ENCODE measurements at regions not wholly inside any gene's neighbourhood (a gene's known extent, or its start where the extent isn't known, plus 50 kb on each side); places are given as distances from the start of the nearest gene placed in this dataset.
A peak's percentile ranks its signal among the peaks of the same experiment; 100 is the strongest.

- no peaks in the 10 kb centered on the region for H3K4me1 ChIP-seq (replicated peaks in 1 of 4; ENCODE audit: control insufficient read depth in 3 of 4, insufficient read depth in 4 of 4, low read length in 3 of 4)
- H3K9ac ChIP-seq (replicated peaks in 1 of 4; ENCODE audit: extremely low read depth in 1 of 4, low read depth in 3 of 4, low read length in 3 of 4): no peak overlapping the region
- no peak overlapping the region for H3K4me2 ChIP-seq (ENCODE audit: insufficient read depth in 1 of 2, low read depth in 2 of 2, low read length in 2 of 2)
- no peak overlapping the region for H2BK120ac ChIP-seq (replicated peaks; ENCODE audit: low read depth, low read length)
- 0 out of 2 replicates have a peak overlapping the region, but pooled peaks have one; percentile 39 for H2AFZ ChIP-seq (ENCODE audit: low read length)
- no peak overlapping the region for H4K91ac ChIP-seq (replicated peaks; ENCODE audit: insufficient read length, low read length)
- no peak overlapping the region for H4K5ac ChIP-seq (ENCODE audit: insufficient read length, low read depth, low read length)
- H4K8ac ChIP-seq (ENCODE audit: extremely low read depth, insufficient read depth, low read length): no peak overlapping the region
- H3K27ac ChIP-seq (ENCODE audit: low read depth, low read length): no peak overlapping the region
- DNase-seq (ENCODE audit: low read depth in 1 of 2, low spot score in 2 of 2) (no peak), FAIRE-seq (no peak)
- H3K14ac ChIP-seq (ENCODE audit: insufficient read length): no peak overlapping the region
- ChIA-PET POLR2A (ENCODE audit: partially characterized antibody) (no interaction called here), CTCF (ENCODE audit: partially characterized antibody) (interaction anchor here (0.6 to 1.0 kb wide), 2 partner anchors 25 to 30 kb away, joined by 3 to 5 read pairs; no protein-coding TSS in a partner anchor)
- H3K23me2 ChIP-seq (ENCODE audit: low read depth, low read length): no peaks in the 10 kb centered on the region; the same call in 1 of the 2 replicates
- no peak overlapping the region for H2BK5ac ChIP-seq (ENCODE audit: low read depth, low read length)
- H3K23ac ChIP-seq (ENCODE audit: insufficient read length): no peak overlapping the region
- no peak overlapping the region for H2BK15ac ChIP-seq (ENCODE audit: low read length)
- no peak overlapping the region for H2BK20ac ChIP-seq (ENCODE audit: low read length)
- H3K79me1 ChIP-seq (ENCODE audit: low read depth, low read length): no peaks in the 10 kb centered on the region
- no peak overlapping the region for H3K56ac ChIP-seq (replicated peaks; ENCODE audit: insufficient read length, low read depth, low read length)
- no peaks in the 10 kb centered on the region for H3K9me3 ChIP-seq (ENCODE audit: insufficient read depth in 2 of 2, low read depth in 1 of 2, low read length in 1 of 2)
- H3K4ac ChIP-seq (replicated peaks; ENCODE audit: insufficient read length, low read depth, low read length): no peak overlapping the region
- H2AK5ac ChIP-seq (ENCODE audit: low read depth, low read length): no peak overlapping the region
- no peaks in the 10 kb centered on the region for H3K79me2 ChIP-seq (ENCODE audit: control insufficient read depth in 1 of 2, insufficient read depth in 2 of 2, low read length in 2 of 2)
- H3K36me3 ChIP-seq (ENCODE audit: control insufficient read depth in 2 of 4, insufficient read depth in 4 of 4, low read length in 3 of 4): no peaks in the 10 kb centered on the region
- H3K18ac ChIP-seq (ENCODE audit: extremely low read depth, low read length): no peak overlapping the region
- H3K27me3 ChIP-seq (replicated peaks in 1 of 4; ENCODE audit: control insufficient read depth in 3 of 4, extremely low read depth in 1 of 4, insufficient read depth in 3 of 4, low read length in 3 of 4): no peaks in the 10 kb centered on the region
- no peak overlapping the region for H2BK12ac ChIP-seq (ENCODE audit: low read depth, low read length)
- H3K4me3 ChIP-seq (ENCODE audit: extremely low read depth in 1 of 4, insufficient read depth in 2 of 4, low read depth in 3 of 4, low read length in 4 of 4): no peak overlapping the region
- no peaks in the 10 kb centered on the region for H4K20me1 ChIP-seq (replicated peaks in 1 of 2; ENCODE audit: control insufficient read depth in 1 of 2, insufficient read depth in 2 of 2, low read length in 2 of 2)
- WGBS, 2 experiments (ENCODE audit: extremely low coverage in 1 of 2, insufficient coverage in 1 of 2, insufficient read length in 1 of 2, insufficient replicate concordance in 2 of 2, low coverage in 1 of 2, low lambda C conversion rate in 2 of 2, missing lambda C conversion rate in 1 of 2): 93% methylated on average over 4 of the region's 4 CpGs; no CpG with 5 or more reads in 1 of the 2 experiments
- no peak for TF ChIP-seq PHF8 (conservative IDR thresholded peaks at IDR 0.05; ENCODE audit: low read depth, low read length)
Measured at GRCh38 chr13:74256969-74257368, 122.8 kb upstream of the KLF12 start.
